ENCODE measurements at regions not wholly inside any gene's neighbourhood (a gene's known extent, or its start where the extent isn't known, plus 50 kb on each side); places are given as distances from the start of the nearest gene placed in this dataset.

DNA sequence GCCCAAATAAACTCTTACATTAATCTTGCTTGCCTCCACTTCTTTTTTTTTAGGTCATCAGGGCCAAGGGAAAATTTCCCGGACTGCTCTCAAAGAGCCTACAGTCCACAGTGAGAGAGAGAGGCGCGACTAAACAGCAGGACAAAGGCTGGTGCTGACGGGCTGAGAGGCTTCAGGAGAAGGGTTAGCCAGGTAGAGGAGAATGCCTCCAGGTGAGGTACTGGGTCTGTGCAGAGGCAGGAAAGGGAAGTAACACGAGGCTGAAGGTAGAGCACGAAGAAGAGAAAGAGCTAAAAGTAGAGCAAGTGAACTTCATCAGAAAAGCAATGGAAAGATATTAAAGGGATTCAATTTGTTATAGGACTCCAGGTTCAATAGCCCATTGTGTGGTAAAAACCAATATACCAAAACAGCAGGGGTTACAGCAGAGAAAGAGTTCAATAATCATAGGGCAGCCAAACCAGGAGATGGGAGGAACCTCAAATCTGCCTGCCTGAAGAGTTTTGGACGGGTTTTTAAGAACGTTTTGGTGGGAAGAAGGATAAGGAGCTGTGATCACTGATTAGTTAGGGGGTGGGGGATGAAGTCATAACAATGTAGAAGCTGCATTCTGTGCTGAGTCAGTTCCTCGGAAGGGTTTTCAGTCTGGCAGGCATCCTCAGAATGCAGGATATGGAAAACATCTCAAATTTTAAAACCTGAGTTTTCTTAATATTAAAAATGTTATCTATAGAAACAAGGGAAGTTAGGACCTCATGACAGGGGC, 171.5 kb downstream of the AKR1D1 start:
- TF ChIP-seq, protein P1, sequence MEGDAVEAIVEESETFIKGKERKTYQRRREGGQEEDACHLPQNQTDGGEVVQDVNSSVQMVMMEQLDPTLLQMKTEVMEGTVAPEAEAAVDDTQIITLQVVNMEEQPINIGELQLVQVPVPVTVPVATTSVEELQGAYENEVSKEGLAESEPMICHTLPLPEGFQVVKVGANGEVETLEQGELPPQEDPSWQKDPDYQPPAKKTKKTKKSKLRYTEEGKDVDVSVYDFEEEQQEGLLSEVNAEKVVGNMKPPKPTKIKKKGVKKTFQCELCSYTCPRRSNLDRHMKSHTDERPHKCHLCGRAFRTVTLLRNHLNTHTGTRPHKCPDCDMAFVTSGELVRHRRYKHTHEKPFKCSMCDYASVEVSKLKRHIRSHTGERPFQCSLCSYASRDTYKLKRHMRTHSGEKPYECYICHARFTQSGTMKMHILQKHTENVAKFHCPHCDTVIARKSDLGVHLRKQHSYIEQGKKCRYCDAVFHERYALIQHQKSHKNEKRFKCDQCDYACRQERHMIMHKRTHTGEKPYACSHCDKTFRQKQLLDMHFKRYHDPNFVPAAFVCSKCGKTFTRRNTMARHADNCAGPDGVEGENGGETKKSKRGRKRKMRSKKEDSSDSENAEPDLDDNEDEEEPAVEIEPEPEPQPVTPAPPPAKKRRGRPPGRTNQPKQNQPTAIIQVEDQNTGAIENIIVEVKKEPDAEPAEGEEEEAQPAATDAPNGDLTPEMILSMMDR (IDR thresholded peaks at IDR 0.05 in 2 of 3, conservative IDR thresholded peaks at IDR 0.05 in 1 of 3; ENCODE audit: borderline replicate concordance in 1 of 3, insufficient read depth in 1 of 3, low read depth in 2 of 3, low read length in 2 of 3) = no peak
- TF ChIP-seq EZH2 (IDR thresholded peaks at IDR 0.05) (no peak), EGR1 (IDR thresholded peaks at IDR 0.05; ENCODE audit: low read depth) (no peak), ZNF274 (IDR thresholded peaks at IDR 0.05; ENCODE audit: low read depth, low read length) (no peak), POLR2A (IDR thresholded peaks at IDR 0.05; ENCODE audit: borderline replicate concordance, extremely low read depth, insufficient read depth, insufficient read length) (no peak), SIN3A (IDR thresholded peaks at IDR 0.05; ENCODE audit: low read depth) (no peak), CEBPB (IDR thresholded peaks at IDR 0.05; ENCODE audit: low read depth) (no peak), JUND (IDR thresholded peaks at IDR 0.05) (no peak), RAD21 (IDR thresholded peaks at IDR 0.05; ENCODE audit: low read depth) (no peak), YY1 (IDR thresholded peaks at IDR 0.05; ENCODE audit: extremely low read depth, insufficient replicate concordance, low read depth, low read length) (no peak), POLR2AphosphoS5 (IDR thresholded peaks at IDR 0.05; ENCODE audit: low read depth, low read length) (no peak)
- TF ChIP-seq, protein P2, sequence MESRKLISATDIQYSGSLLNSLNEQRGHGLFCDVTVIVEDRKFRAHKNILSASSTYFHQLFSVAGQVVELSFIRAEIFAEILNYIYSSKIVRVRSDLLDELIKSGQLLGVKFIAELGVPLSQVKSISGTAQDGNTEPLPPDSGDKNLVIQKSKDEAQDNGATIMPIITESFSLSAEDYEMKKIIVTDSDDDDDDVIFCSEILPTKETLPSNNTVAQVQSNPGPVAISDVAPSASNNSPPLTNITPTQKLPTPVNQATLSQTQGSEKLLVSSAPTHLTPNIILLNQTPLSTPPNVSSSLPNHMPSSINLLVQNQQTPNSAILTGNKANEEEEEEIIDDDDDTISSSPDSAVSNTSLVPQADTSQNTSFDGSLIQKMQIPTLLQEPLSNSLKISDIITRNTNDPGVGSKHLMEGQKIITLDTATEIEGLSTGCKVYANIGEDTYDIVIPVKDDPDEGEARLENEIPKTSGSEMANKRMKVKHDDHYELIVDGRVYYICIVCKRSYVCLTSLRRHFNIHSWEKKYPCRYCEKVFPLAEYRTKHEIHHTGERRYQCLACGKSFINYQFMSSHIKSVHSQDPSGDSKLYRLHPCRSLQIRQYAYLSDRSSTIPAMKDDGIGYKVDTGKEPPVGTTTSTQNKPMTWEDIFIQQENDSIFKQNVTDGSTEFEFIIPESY (IDR thresholded peaks at IDR 0.05; ENCODE audit: extremely low read depth, insufficient replicate concordance, low read length) = no peak

Measured in HCT116 (cell line).